K562 (cell line): ENCODE measurements at regions not wholly inside any gene's neighbourhood (a gene's known extent, or its start where the extent isn't known, plus 50 kb on each side); places are given as distances from the start of the nearest gene placed in this dataset.

Experiments
- CBX8 ChIP-seq: fragments of 200-600 bp; sonication (generic); IDR thresholded peaks from 2 replicates; pipeline ENCODE4 v1.6.1; 2012; ENCODE audit warnings: borderline replicate concordance, mixed run types, low read depth, mild to moderate bottlenecking, moderate library complexity, mixed read lengths, low read length, control low read depth, inconsistent platforms; ENCODE audit not compliant: poor library complexity, severe bottlenecking; ENCODE audit errors: extremely low read depth
- CHCHD3 ChIP-seq: fragments of 250-450 bp; sonication (Bioruptor Pico); IDR thresholded peaks from 2 replicates; pipeline ENCODE4 v2.1.2; 2022; ENCODE audit warnings: mild to moderate bottlenecking
- SNRNP70 ChIP-seq: fragments of 200-400 bp; formaldehyde crosslinking; optimal IDR thresholded peaks from 2 replicates; pipeline ENCODE3; 2017; ENCODE audit warnings: low read depth, low read length
- TARDBP ChIP-seq: fragments of 450-650 bp; IDR thresholded peaks from 2 replicates; pipeline ENCODE4 v1.6.1; 2016
- TCF7L2 ChIP-seq: fragments of 150-350 bp; IDR thresholded peaks from 2 replicates; pipeline ENCODE4 v1.6.1; 2016; ENCODE audit warnings: low read depth, mild to moderate bottlenecking, low read length, moderate library complexity

- no peak for TF ChIP-seq TCF7L2
- no peak for TF ChIP-seq CBX8
- no peak for TF ChIP-seq CHCHD3
- TF ChIP-seq SNRNP70 = no peak
- no peak for TF ChIP-seq TARDBP
Measured at GRCh38 chr3:145058483-145058882, 1086.9 kb downstream of the DIPK2A start.
